GM23338 (cell line): ENCODE measurements at regions not wholly inside any gene's neighbourhood (a gene's known extent, or its start where the extent isn't known, plus 50 kb on each side); places are given as distances from the start of the nearest gene placed in this dataset.

Source experiments
- ATAC-seq: fragments of 200-7000 bp; cut with Tn5 transposase; 3 replicates; pipeline ENCODE4 v1.9.1; 2020
- DNase-seq: peaks from one replicate; pipeline ENCODE4 v3.0.0-alpha.2; 2015; ENCODE audit warnings: low spot score
- H2AFZ ChIP-seq: fragments of 200-600 bp; sonication (generic); 2 replicates; pipeline ENCODE4 v1.8.0; 2016; ENCODE audit warnings: antibody characterized with exemption, mild to moderate bottlenecking, moderate library complexity
- H3F3A ChIP-seq: fragments of 200-600 bp; sonication (generic); replicated peaks from 2 replicates; pipeline ENCODE4 v1.8.0; 2017; ENCODE audit warnings: antibody characterized with exemption, mixed run types, low read depth
- H3K27ac ChIP-seq: fragments of 200-600 bp; sonication (generic); 2 replicates; pipeline ENCODE4 v1.6.1; 2016; ENCODE audit warnings: low read depth
- H3K27me3 ChIP-seq: fragments of 200-600 bp; sonication (generic); 2 replicates; pipeline ENCODE4 v1.8.0; 2016; ENCODE audit warnings: mild to moderate bottlenecking, mixed run types, moderate library complexity; ENCODE audit not compliant: insufficient read depth
- H3K36me3 ChIP-seq: fragments of 200-600 bp; sonication (generic); 2 replicates; pipeline ENCODE4 v1.8.0; 2016; ENCODE audit warnings: mild to moderate bottlenecking; ENCODE audit not compliant: insufficient read depth
- H3K4me1 ChIP-seq: fragments of 200-600 bp; sonication (generic); 2 replicates; pipeline ENCODE4 v1.8.0; 2016; ENCODE audit warnings: mild to moderate bottlenecking, moderate library complexity; ENCODE audit not compliant: insufficient read depth
- H3K4me2 ChIP-seq: fragments of 200-600 bp; sonication (generic); 2 replicates; pipeline ENCODE4 v1.7.1; 2017; ENCODE audit warnings: mixed run types
- H3K4me3 ChIP-seq: fragments of 200-600 bp; sonication (generic); 2 replicates; pipeline ENCODE4 v1.6.1; 2016; ENCODE audit warnings: mixed run types
- H3K79me2 ChIP-seq: fragments of 200-600 bp; sonication (generic); replicated peaks from 2 replicates; pipeline ENCODE4 v1.8.0; 2017; ENCODE audit warnings: mild to moderate bottlenecking; ENCODE audit not compliant: insufficient read depth
- H3K9me2 ChIP-seq: fragments of 200-600 bp; sonication (generic); 2 replicates; pipeline ENCODE4 v1.8.0; 2017; ENCODE audit not compliant: insufficient read depth
- H4K20me1 ChIP-seq: fragments of 200-600 bp; sonication (generic); replicated peaks from 2 replicates; pipeline ENCODE4 v1.8.0; 2017; ENCODE audit warnings: mild to moderate bottlenecking; ENCODE audit not compliant: insufficient read depth
- H3K27ac Mint-ChIP-seq: 2 replicates; pipeline ENCODE4 v1.8.0; 2020; ENCODE audit warnings: inconsistent platforms, mild to moderate bottlenecking, moderate library complexity, mixed read lengths
- H3K27me3 Mint-ChIP-seq: 3 replicates; pipeline ENCODE4 v1.8.0; 2022; ENCODE audit warnings: low read depth, mild to moderate bottlenecking, moderate library complexity, mixed read lengths, inconsistent platforms; ENCODE audit not compliant: insufficient read depth, poor library complexity
- H3K36me3 Mint-ChIP-seq: 3 replicates; pipeline ENCODE4 v1.8.0; 2021; ENCODE audit warnings: low read depth, mild to moderate bottlenecking, inconsistent platforms, moderate library complexity, mixed read lengths
- H3K4me1 Mint-ChIP-seq: 3 replicates; pipeline ENCODE4 v1.8.0; 2020; ENCODE audit warnings: mild to moderate bottlenecking, inconsistent platforms, mixed read lengths
- H3K4me3 Mint-ChIP-seq: 3 replicates; pipeline ENCODE4 v1.8.0; 2021; ENCODE audit warnings: moderate library complexity, mild to moderate bottlenecking, inconsistent platforms, mixed read lengths
- H3K9me3 Mint-ChIP-seq: 3 replicates; pipeline ENCODE4 v1.8.0; 2020; ENCODE audit warnings: moderate library complexity, mild to moderate bottlenecking, inconsistent platforms, mixed read lengths
- EZH2 ChIP-seq: fragments of 200-600 bp; sonication (generic); IDR thresholded peaks from one replicate; pipeline ENCODE4 v1.8.0; 2017; ENCODE audit warnings: antibody characterized with exemption, mild to moderate bottlenecking, low read depth; ENCODE audit not compliant: unreplicated experiment
- EZH2phosphoT487 ChIP-seq: fragments of 200-600 bp; sonication (generic); IDR thresholded peaks from one replicate; pipeline ENCODE4 v1.8.1; 2018; ENCODE audit warnings: antibody characterized with exemption; ENCODE audit not compliant: unreplicated experiment
- NANOG ChIP-seq: IDR thresholded peaks from 2 replicates; pipeline ENCODE4 v1.6.1; 2016; ENCODE audit warnings: antibody characterized with exemption, borderline replicate concordance
- POLR2AphosphoS5 ChIP-seq: IDR thresholded peaks from 2 replicates; pipeline ENCODE4 v1.6.1; 2016; ENCODE audit warnings: antibody characterized with exemption, low read depth
- STAT1 ChIP-seq: IDR thresholded peaks from one replicate; pipeline ENCODE4 v1.6.1; 2016; ENCODE audit warnings: antibody characterized with exemption; ENCODE audit not compliant: unreplicated experiment
- ZNF114 ChIP-seq: fragments of 250-450 bp; sonication (Bioruptor Pico); IDR thresholded peaks from 2 replicates; pipeline ENCODE4 v1.5.0; 2020; ENCODE audit warnings: mild to moderate bottlenecking, moderate library complexity
- ZNF331 ChIP-seq: fragments of 250-450 bp; sonication (Bioruptor Pico); IDR thresholded peaks from 2 replicates; pipeline ENCODE4 v1.5.0; 2020; ENCODE audit warnings: low read depth, mild to moderate bottlenecking, moderate library complexity
- ZNF462 ChIP-seq: fragments of 250-450 bp; sonication (Bioruptor Pico); IDR thresholded peaks from 2 replicates; pipeline ENCODE4 v1.5.0; 2020; ENCODE audit warnings: mild to moderate bottlenecking, moderate library complexity
- TF ChIP-seq, protein P1 (sequence below): IDR thresholded peaks from one replicate; pipeline ENCODE4 v1.6.1; 2018; ENCODE audit warnings: antibody characterized with exemption; ENCODE audit not compliant: unreplicated experiment

DNA sequence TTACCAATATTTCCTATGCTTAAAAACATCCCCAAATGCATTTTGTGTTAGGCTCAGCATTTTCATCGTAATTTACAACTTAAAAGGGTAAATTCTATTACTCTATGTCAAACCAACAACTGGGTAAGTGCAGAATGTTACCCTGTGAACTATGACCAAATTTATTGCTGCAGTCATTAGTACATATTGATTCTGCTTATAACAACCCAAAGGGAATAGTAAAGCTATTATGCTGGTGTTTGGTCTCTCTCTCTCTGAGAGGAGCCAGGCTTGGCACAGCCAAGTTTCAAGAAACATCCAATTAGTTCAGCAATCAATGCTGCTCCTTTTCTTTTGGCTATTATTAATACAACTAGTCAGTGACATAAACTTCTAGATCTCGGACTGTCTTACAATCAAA is 747.7 kb downstream of the CENPC start (continued):
- TF ChIP-seq ZNF462 (CRISPR knock-in tag), result no peak

DNA sequence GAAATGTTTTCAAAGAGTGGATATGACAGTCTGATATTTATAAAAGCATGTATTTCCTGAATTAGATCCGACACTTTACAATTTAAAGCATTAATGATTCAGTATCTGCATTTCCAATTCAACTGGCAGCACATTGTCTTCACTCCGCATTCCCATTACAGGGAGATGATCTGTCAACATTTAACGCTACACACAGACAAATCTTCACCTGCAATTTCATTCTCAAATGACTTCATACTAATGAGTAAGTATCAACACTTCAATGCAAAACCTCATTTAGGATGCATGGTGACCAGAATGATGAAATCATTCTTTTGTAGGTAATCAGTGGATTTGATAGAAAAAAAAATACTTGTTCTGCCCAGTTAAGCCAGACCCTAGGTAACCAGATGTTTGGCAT is 749.6 kb downstream of the CENPC start:
- no peak overlapping the region for H3K4me2 ChIP-seq
- H3K4me1 Mint-ChIP-seq, result no peaks in the 10 kb centered on the region; the same call in 2 of the 3 replicates
- no peaks in the 10 kb centered on the region for H3K36me3 ChIP-seq
- H3K27ac ChIP-seq, result no peak overlapping the region
- no peaks in the 10 kb centered on the region for H3F3A ChIP-seq
- TF ChIP-seq, protein P1, sequence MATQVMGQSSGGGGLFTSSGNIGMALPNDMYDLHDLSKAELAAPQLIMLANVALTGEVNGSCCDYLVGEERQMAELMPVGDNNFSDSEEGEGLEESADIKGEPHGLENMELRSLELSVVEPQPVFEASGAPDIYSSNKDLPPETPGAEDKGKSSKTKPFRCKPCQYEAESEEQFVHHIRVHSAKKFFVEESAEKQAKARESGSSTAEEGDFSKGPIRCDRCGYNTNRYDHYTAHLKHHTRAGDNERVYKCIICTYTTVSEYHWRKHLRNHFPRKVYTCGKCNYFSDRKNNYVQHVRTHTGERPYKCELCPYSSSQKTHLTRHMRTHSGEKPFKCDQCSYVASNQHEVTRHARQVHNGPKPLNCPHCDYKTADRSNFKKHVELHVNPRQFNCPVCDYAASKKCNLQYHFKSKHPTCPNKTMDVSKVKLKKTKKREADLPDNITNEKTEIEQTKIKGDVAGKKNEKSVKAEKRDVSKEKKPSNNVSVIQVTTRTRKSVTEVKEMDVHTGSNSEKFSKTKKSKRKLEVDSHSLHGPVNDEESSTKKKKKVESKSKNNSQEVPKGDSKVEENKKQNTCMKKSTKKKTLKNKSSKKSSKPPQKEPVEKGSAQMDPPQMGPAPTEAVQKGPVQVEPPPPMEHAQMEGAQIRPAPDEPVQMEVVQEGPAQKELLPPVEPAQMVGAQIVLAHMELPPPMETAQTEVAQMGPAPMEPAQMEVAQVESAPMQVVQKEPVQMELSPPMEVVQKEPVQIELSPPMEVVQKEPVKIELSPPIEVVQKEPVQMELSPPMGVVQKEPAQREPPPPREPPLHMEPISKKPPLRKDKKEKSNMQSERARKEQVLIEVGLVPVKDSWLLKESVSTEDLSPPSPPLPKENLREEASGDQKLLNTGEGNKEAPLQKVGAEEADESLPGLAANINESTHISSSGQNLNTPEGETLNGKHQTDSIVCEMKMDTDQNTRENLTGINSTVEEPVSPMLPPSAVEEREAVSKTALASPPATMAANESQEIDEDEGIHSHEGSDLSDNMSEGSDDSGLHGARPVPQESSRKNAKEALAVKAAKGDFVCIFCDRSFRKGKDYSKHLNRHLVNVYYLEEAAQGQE, result no peak
- TF ChIP-seq POLR2AphosphoS5 (no peak), ZNF331 (CRISPR knock-in tag) (no peak), EZH2phosphoT487 (no peak), STAT1 (no peak), ZNF114 (CRISPR knock-in tag) (no peak), NANOG (no peak), EZH2 (no peak)
- H3K9me2 ChIP-seq, result no peaks in the 10 kb centered on the region
- H3K79me2 ChIP-seq, result no peaks in the 10 kb centered on the region
- ATAC-seq (no peak), DNase-seq (no peak)
- no peaks in the 10 kb centered on the region for H3K4me1 ChIP-seq
- no peaks in the 10 kb centered on the region for H3K27me3 Mint-ChIP-seq
- H3K36me3 Mint-ChIP-seq, result no peaks in the 10 kb centered on the region
- H3K4me3 Mint-ChIP-seq, result no peak overlapping the region
- no peak overlapping the region for H3K27ac Mint-ChIP-seq
- H3K27me3 ChIP-seq, result no peaks in the 10 kb centered on the region
- H2AFZ ChIP-seq, result no peak overlapping the region
- no peaks in the 10 kb centered on the region for H4K20me1 ChIP-seq
- no peak overlapping the region for H3K4me3 ChIP-seq
- H3K9me3 Mint-ChIP-seq, result no peaks in the 10 kb centered on the region
